ENCODE measurements at regions not wholly inside any gene's neighbourhood (a gene's known extent, or its start where the extent isn't known, plus 50 kb on each side); places are given as distances from the start of the nearest gene placed in this dataset.
"Not testable (repeated sequence)": the region's sequence is repeated elsewhere in the genome, so short reads cannot be mapped to it uniquely, and the experiment has no call there.

- FAIRE-seq: no peak
- DNase-seq (ENCODE audit: low spot score): no peak
Measured at GRCh38 chr7:96770758-96771157, 61.1 kb upstream of the SEM1 start.

- DNase-seq (ENCODE audit: low spot score) (no peak), FAIRE-seq (no peak)
Measured at GRCh38 chr7:96772139-96772694, 62.6 kb upstream of the SEM1 start.

- no peak for DNase-seq (ENCODE audit: low spot score)
- no peak for FAIRE-seq
Measured at GRCh38 chr7:96773483-96773882, 63.8 kb upstream of the SEM1 start.

GRCh38 chr7:96774358-96774757 is 64.7 kb upstream of the SEM1 start:
- DNase-seq (ENCODE audit: low spot score) (no peak), FAIRE-seq (no peak)

- no peak for FAIRE-seq
- no peak for DNase-seq (ENCODE audit: low spot score)
Measured at GRCh38 chr7:96775046-96775445, 65.4 kb upstream of the SEM1 start.

- FAIRE-seq: no peak
- DNase-seq (ENCODE audit: low spot score): no peak
Measured at GRCh38 chr7:96778263-96778662, 68.6 kb upstream of the SEM1 start.

GRCh38 chr7:96781919-96782318 is 72.3 kb upstream of the SEM1 start:
- no peak for FAIRE-seq
- DNase-seq (ENCODE audit: low spot score): no peak

GRCh38 chr7:96782686-96783298 is 73.1 kb upstream of the SEM1 start:
- not testable (repeated sequence) for DNase-seq (ENCODE audit: low spot score); FAIRE-seq

GRCh38 chr7:96784597-96784996 is 75.0 kb upstream of the SEM1 start:
- DNase-seq (ENCODE audit: low spot score): no peak
- no peak for FAIRE-seq

GRCh38 chr7:96786261-96786997 is 76.8 kb upstream of the SEM1 start:
- DNase-seq (ENCODE audit: low spot score): no peak
- FAIRE-seq: no peak

- no peak for FAIRE-seq
- no peak for DNase-seq (ENCODE audit: low spot score)
Measured at GRCh38 chr7:96786998-96787395, 77.4 kb upstream of the SEM1 start.

GRCh38 chr7:96789914-96790313 is 80.3 kb upstream of the SEM1 start:
- DNase-seq (ENCODE audit: low spot score): no peak
- FAIRE-seq: no peak

GRCh38 chr7:96792115-96792514 is 82.5 kb upstream of the SEM1 start:
- FAIRE-seq (no peak), DNase-seq (ENCODE audit: low spot score) (no peak)

- DNase-seq (ENCODE audit: low spot score): no peak
- no peak for FAIRE-seq
Measured at GRCh38 chr7:96794063-96794462, 84.4 kb upstream of the SEM1 start.

GRCh38 chr7:96800122-96800521 is 90.5 kb upstream of the SEM1 start:
- FAIRE-seq: no peak
- no peak for DNase-seq (ENCODE audit: low spot score)

- no peak for FAIRE-seq
- DNase-seq (ENCODE audit: low spot score): no peak
Measured at GRCh38 chr7:96800824-96801223, 91.2 kb upstream of the SEM1 start.

GRCh38 chr7:96819111-96819700 is 109.6 kb upstream of the SEM1 start:
- no peak for FAIRE-seq
- DNase-seq (ENCODE audit: low spot score): no peak

GRCh38 chr7:96821131-96821530 is 111.5 kb upstream of the SEM1 start:
- FAIRE-seq; DNase-seq (ENCODE audit: low spot score): not testable (repeated sequence)

GRCh38 chr7:96822824-96823223 is 113.2 kb upstream of the SEM1 start:
- DNase-seq (ENCODE audit: low spot score) (no peak), FAIRE-seq (no peak)

GRCh38 chr7:96823274-96823673 is 113.6 kb upstream of the SEM1 start:
- DNase-seq (ENCODE audit: low spot score): no peak
- FAIRE-seq: no peak

GRCh38 chr7:96824686-96825085 is 115.0 kb upstream of the SEM1 start:
- DNase-seq (ENCODE audit: low spot score): no peak
- FAIRE-seq: no peak

- DNase-seq (ENCODE audit: low spot score): no peak
- no peak for FAIRE-seq
Measured at GRCh38 chr7:96825285-96825684, 115.6 kb upstream of the SEM1 start.

- no peak for DNase-seq (ENCODE audit: low spot score)
- FAIRE-seq: no peak
Measured at GRCh38 chr7:96826089-96826488, 116.4 kb upstream of the SEM1 start.
